ENCODE measurements at regions not wholly inside any gene's neighbourhood (a gene's known extent, or its start where the extent isn't known, plus 50 kb on each side); places are given as distances from the start of the nearest gene placed in this dataset.

DNA sequence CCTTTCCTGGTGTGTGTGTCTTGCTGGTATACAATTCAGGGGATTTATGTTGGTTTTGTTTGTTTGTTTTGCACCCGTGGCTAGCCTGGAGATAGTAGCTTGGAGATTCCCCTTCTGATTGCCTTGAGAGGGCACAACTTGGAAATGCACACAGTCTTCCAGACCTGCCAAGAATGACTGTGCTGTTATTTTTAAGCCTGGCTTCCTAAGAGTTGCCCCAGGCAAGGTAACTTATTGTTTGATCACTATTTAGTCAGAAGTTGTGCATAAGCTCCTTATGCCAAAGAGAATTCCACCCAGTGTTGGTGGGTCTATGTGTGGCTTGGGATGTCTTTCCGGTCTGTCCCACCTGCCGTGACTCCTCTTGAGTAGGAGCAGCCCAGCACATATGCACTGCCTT lies 421.9 kb upstream of the KCNN2 start:
- TF ChIP-seq, protein P1, sequence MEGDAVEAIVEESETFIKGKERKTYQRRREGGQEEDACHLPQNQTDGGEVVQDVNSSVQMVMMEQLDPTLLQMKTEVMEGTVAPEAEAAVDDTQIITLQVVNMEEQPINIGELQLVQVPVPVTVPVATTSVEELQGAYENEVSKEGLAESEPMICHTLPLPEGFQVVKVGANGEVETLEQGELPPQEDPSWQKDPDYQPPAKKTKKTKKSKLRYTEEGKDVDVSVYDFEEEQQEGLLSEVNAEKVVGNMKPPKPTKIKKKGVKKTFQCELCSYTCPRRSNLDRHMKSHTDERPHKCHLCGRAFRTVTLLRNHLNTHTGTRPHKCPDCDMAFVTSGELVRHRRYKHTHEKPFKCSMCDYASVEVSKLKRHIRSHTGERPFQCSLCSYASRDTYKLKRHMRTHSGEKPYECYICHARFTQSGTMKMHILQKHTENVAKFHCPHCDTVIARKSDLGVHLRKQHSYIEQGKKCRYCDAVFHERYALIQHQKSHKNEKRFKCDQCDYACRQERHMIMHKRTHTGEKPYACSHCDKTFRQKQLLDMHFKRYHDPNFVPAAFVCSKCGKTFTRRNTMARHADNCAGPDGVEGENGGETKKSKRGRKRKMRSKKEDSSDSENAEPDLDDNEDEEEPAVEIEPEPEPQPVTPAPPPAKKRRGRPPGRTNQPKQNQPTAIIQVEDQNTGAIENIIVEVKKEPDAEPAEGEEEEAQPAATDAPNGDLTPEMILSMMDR (IDR thresholded peaks at IDR 0.05): no peak
- no peak for TF ChIP-seq ZFX (IDR thresholded peaks at IDR 0.05; ENCODE audit: borderline replicate concordance)
